ENCODE measurements at regions not wholly inside any gene's neighbourhood (a gene's known extent, or its start where the extent isn't known, plus 50 kb on each side); places are given as distances from the start of the nearest gene placed in this dataset.

- Histone ChIP-seq H3K27me3 (ENCODE audit: low read depth, low read length) (peaks cover 52% of the 10 kb centered on the region), H3K4me3 (ENCODE audit: low read length) (peak overlapping the region; percentile 78), H3K4me2 (ENCODE audit: low read length) (peak overlapping the region; percentile 82), H3K79me2 (ENCODE audit: low read length) (no peaks in the 10 kb centered on the region), H3K27ac (ENCODE audit: low read length) (no peak overlapping the region), H4K20me1 (ENCODE audit: insufficient read depth, low read length) (no peaks in the 10 kb centered on the region), H3K9ac (ENCODE audit: low read length) (peak overlapping the region; percentile 44), H3K36me3 (replicated peaks; ENCODE audit: low read depth, low read length) (no peaks in the 10 kb centered on the region), H3K9me3 (ENCODE audit: insufficient read depth, low read length) (no peaks in the 10 kb centered on the region), H2AFZ (ENCODE audit: low read depth, low read length) (peak overlapping the region; percentile 75), H3K4me1 (ENCODE audit: low read length) (peaks cover 27% of the 10 kb centered on the region)
- TF ChIP-seq CTCF (IDR thresholded peaks at IDR 0.05; ENCODE audit: low read depth, low read length) (no peak), EZH2phosphoT487 (IDR thresholded peaks at IDR 0.05; ENCODE audit: low read depth) (no peak)
These were observed 89.4 kb upstream of the IPO9 start for GRCh38 chr1:201739492-201740085.

GRCh38 chr1:201740086-201740541 lies 88.8 kb upstream of the IPO9 start:
- Histone ChIP-seq H3K27ac (ENCODE audit: low read length) (no peak overlapping the region), H3K4me3 (ENCODE audit: low read length) (peak overlapping the region; percentile 78), H3K27me3 (ENCODE audit: low read depth, low read length) (peaks cover 57% of the 10 kb centered on the region), H3K9ac (ENCODE audit: low read length) (peak overlapping the region; percentile 44), H3K36me3 (replicated peaks; ENCODE audit: low read depth, low read length) (no peaks in the 10 kb centered on the region), H3K9me3 (ENCODE audit: insufficient read depth, low read length) (no peaks in the 10 kb centered on the region), H3K79me2 (ENCODE audit: low read length) (no peaks in the 10 kb centered on the region), H2AFZ (ENCODE audit: low read depth, low read length) (peak overlapping the region; percentile 75), H3K4me1 (ENCODE audit: low read length) (peaks cover 27% of the 10 kb centered on the region), H3K4me2 (ENCODE audit: low read length) (peak overlapping the region; percentile 82), H4K20me1 (ENCODE audit: insufficient read depth, low read length) (no peaks in the 10 kb centered on the region)
- no peak for TF ChIP-seq CTCF (IDR thresholded peaks at IDR 0.05; ENCODE audit: low read depth, low read length)

GRCh38 chr1:201740670-201741111 lies 88.3 kb upstream of the IPO9 start:
- peak overlapping the region; percentile 75 for H2AFZ ChIP-seq (ENCODE audit: low read depth, low read length)
- TF ChIP-seq EZH2phosphoT487 (IDR thresholded peaks at IDR 0.05; ENCODE audit: low read depth) (no peak), CTCF (IDR thresholded peaks at IDR 0.05; ENCODE audit: low read depth, low read length) (no peak)
- H3K4me3 ChIP-seq (ENCODE audit: low read length): peak overlapping the region; percentile 78
- no peaks in the 10 kb centered on the region for H3K9me3 ChIP-seq (ENCODE audit: insufficient read depth, low read length)
- H4K20me1 ChIP-seq (ENCODE audit: insufficient read depth, low read length): no peaks in the 10 kb centered on the region
- H3K27ac ChIP-seq (ENCODE audit: low read length): no peak overlapping the region
- H3K79me2 ChIP-seq (ENCODE audit: low read length): no peaks in the 10 kb centered on the region
- peak overlapping the region; percentile 44 for H3K9ac ChIP-seq (ENCODE audit: low read length)
- H3K4me2 ChIP-seq (ENCODE audit: low read length): peak overlapping the region; percentile 82
- peaks cover 27% of the 10 kb centered on the region for H3K4me1 ChIP-seq (ENCODE audit: low read length)
- H3K36me3 ChIP-seq (replicated peaks; ENCODE audit: low read depth, low read length): no peaks in the 10 kb centered on the region
- peaks cover 61% of the 10 kb centered on the region for H3K27me3 ChIP-seq (ENCODE audit: low read depth, low read length)

DNA sequence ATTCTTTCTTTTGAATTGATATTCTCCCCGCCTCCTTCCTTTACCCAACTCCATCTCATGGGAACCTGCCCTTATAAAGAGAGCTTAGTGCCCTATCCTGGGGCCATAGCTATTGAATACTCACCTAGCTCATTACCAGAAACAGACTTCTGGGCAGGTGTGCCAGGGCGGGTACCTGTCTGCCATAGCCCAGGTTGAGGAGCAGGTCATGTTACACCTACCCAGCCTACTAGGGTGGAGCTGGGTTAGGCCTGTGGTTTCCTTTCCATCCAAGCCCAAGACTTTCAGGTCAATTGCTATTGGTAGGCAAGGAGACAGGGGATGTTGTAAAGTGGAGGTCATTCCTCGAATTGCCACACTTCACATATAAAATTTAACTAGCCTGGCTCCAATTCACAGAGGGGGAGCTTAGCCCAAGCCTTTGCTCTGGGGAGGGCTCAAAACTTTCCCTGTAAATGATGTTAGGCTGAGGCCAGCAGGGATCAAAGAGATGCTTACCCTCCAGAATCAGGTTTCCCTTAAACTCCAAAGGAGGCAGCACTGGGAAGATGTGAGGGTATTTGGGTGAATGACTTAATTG lies 87.1 kb upstream of the IPO9 start:
- Histone ChIP-seq H3K9ac (ENCODE audit: low read length) (no peak overlapping the region), H3K4me1 (ENCODE audit: low read length) (peaks cover 21% of the 10 kb centered on the region), H3K79me2 (ENCODE audit: low read length) (no peaks in the 10 kb centered on the region), H3K4me3 (ENCODE audit: low read length) (no peak overlapping the region), H3K9me3 (ENCODE audit: insufficient read depth, low read length) (no peaks in the 10 kb centered on the region), H4K20me1 (ENCODE audit: insufficient read depth, low read length) (no peaks in the 10 kb centered on the region), H2AFZ (ENCODE audit: low read depth, low read length) (no peak overlapping the region), H3K4me2 (ENCODE audit: low read length) (no peak overlapping the region), H3K27me3 (ENCODE audit: low read depth, low read length) (peaks cover 66% of the 10 kb centered on the region), H3K27ac (ENCODE audit: low read length) (no peak overlapping the region), H3K36me3 (replicated peaks; ENCODE audit: low read depth, low read length) (no peaks in the 10 kb centered on the region)
- TF ChIP-seq CTCF (IDR thresholded peaks at IDR 0.05; ENCODE audit: low read depth, low read length) (no peak), EZH2phosphoT487 (IDR thresholded peaks at IDR 0.05; ENCODE audit: low read depth) (no peak)

All from OCI-LY3 (cell line).